Loucy (cell line): ENCODE measurements at regions not wholly inside any gene's neighbourhood (a gene's known extent, or its start where the extent isn't known, plus 50 kb on each side); places are given as distances from the start of the nearest gene placed in this dataset.

ENCODE experiments used
- EZH2phosphoT487 ChIP-seq: fragments of 200-600 bp; IDR thresholded peaks from 2 replicates; pipeline ENCODE4 v1.6.1; 2018; ENCODE audit warnings: antibody characterized with exemption, mild to moderate bottlenecking, moderate library complexity, borderline replicate concordance
- TF ChIP-seq, protein P1 (sequence below): fragments of 200-600 bp; sonication (generic); conservative IDR thresholded peaks from 2 replicates; pipeline ENCODE4 v1.5.1; 2014; ENCODE audit warnings: mild to moderate bottlenecking, antibody characterized with exemption, low read length

DNA sequence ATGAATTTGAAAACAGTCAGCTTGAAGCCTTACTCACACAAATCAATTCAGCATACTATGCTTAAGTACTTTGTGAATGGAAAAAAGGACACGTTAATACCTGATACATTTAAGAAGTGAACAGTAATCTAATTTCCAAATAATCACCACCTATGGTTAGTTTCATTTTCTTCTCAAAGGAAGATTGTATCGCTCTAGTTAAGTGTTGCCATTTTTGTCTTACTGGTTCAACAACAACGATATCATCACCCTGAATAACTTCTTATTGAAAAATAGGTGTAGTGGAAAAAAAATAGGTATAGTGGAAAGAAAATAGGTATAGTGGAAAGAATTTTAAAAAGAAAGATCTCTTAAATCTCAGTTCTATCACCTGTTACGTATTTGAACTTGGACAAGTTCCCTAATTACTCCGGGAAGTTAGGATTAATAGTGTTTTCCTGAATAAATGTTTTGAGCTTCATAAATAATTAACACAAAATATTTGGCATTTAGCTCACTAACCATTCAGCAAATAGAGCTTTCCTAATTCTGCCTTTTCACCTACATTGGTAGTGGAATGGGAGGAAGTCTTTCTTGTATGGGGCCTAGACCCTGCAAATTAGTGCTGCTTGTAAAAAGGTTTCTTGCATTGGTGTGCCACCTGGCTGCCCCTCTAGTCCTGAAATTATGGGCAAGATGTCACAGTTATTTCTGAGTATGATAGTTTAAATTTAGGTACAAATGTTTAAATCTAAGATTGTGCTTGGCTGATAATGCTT lies 502.6 kb upstream of the NMUR2 start:
- TF ChIP-seq, protein P1, sequence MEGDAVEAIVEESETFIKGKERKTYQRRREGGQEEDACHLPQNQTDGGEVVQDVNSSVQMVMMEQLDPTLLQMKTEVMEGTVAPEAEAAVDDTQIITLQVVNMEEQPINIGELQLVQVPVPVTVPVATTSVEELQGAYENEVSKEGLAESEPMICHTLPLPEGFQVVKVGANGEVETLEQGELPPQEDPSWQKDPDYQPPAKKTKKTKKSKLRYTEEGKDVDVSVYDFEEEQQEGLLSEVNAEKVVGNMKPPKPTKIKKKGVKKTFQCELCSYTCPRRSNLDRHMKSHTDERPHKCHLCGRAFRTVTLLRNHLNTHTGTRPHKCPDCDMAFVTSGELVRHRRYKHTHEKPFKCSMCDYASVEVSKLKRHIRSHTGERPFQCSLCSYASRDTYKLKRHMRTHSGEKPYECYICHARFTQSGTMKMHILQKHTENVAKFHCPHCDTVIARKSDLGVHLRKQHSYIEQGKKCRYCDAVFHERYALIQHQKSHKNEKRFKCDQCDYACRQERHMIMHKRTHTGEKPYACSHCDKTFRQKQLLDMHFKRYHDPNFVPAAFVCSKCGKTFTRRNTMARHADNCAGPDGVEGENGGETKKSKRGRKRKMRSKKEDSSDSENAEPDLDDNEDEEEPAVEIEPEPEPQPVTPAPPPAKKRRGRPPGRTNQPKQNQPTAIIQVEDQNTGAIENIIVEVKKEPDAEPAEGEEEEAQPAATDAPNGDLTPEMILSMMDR: no peak
- no peak for TF ChIP-seq EZH2phosphoT487
